ENCODE measurements at regions not wholly inside any gene's neighbourhood (a gene's known extent, or its start where the extent isn't known, plus 50 kb on each side); places are given as distances from the start of the nearest gene placed in this dataset.
A peak's percentile ranks its signal among the peaks of the same experiment; 100 is the strongest.

DNA sequence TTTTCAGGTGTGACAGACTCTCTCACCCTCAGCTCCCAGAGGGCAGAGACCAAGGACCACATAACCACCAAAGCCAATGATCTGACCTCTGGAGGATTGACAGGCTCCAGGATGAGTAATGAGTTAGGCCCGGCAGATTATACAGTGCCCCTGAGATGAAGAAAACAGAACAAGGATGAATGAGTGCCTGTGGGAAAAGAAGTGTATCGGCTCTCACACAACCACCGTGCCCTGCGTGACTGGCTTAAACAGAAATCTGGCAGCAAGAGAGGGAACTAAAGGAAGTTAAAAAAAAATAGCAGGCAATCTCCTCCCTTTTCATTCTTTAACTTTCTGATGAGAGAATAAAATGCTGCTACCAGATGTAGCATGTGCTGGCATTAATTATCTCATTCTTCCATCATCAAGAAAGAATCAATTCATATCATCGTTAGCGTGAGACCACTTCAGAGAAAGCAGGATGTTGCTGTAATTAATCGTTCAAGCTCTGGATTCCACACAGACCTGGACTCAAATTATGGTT, 227.5 kb upstream of the COL8A1 start:
- Histone ChIP-seq H2AFZ (ENCODE audit: low read length, unreplicated experiment) (peak overlapping the region; percentile 81), H3K36me3 (ENCODE audit: insufficient read depth, low read length) (no peaks in the 10 kb centered on the region), H3K4me3 (ENCODE audit: low read depth, low read length) (peak overlapping the region; percentile 42; the same call in 1 of the 2 replicates), H3K27ac (ENCODE audit: low read depth, low read length) (peak overlapping the region; percentile 85), H3K27me3 (ENCODE audit: insufficient read depth, low read length) (no peaks in the 10 kb centered on the region), H3K4me1 (ENCODE audit: control insufficient read depth, insufficient read depth, low read length, unreplicated experiment) (peaks cover 36% of the 10 kb centered on the region), H3K79me2 (ENCODE audit: control insufficient read depth, insufficient read depth, low read length, unreplicated experiment) (no peaks in the 10 kb centered on the region)

- Histone ChIP-seq H3K27ac (ENCODE audit: low read depth, low read length) (peak overlapping the region; percentile 85), H3K4me1 (ENCODE audit: control insufficient read depth, insufficient read depth, low read length, unreplicated experiment) (peaks cover 36% of the 10 kb centered on the region), H3K27me3 (ENCODE audit: insufficient read depth, low read length) (no peaks in the 10 kb centered on the region), H3K79me2 (ENCODE audit: control insufficient read depth, insufficient read depth, low read length, unreplicated experiment) (no peaks in the 10 kb centered on the region), H3K4me3 (ENCODE audit: low read depth, low read length) (no peak overlapping the region), H2AFZ (ENCODE audit: low read length, unreplicated experiment) (no peak overlapping the region), H3K36me3 (ENCODE audit: insufficient read depth, low read length) (no peaks in the 10 kb centered on the region)
These were observed 228.4 kb upstream of the COL8A1 start for GRCh38 chr3:99409961-99410360.

GRCh38 chr3:99407257-99407656, 231.1 kb upstream of the COL8A1 start:
- Histone ChIP-seq H3K27me3 (ENCODE audit: insufficient read depth, low read length) (no peaks in the 10 kb centered on the region), H3K4me3 (ENCODE audit: low read depth, low read length) (no peak overlapping the region), H3K27ac (ENCODE audit: low read depth, low read length) (no peak overlapping the region), H3K79me2 (ENCODE audit: control insufficient read depth, insufficient read depth, low read length, unreplicated experiment) (no peaks in the 10 kb centered on the region), H3K4me1 (ENCODE audit: control insufficient read depth, insufficient read depth, low read length, unreplicated experiment) (peaks cover 17% of the 10 kb centered on the region), H3K36me3 (ENCODE audit: insufficient read depth, low read length) (no peaks in the 10 kb centered on the region), H2AFZ (ENCODE audit: low read length, unreplicated experiment) (no peak overlapping the region)

- Histone ChIP-seq H2AFZ (ENCODE audit: low read length, unreplicated experiment) (peak overlapping the region; percentile 59), H3K4me1 (ENCODE audit: control insufficient read depth, insufficient read depth, low read length, unreplicated experiment) (no peaks in the 10 kb centered on the region), H3K4me3 (ENCODE audit: low read depth, low read length) (no peak overlapping the region), H3K27ac (ENCODE audit: low read depth, low read length) (no peak overlapping the region), H3K79me2 (ENCODE audit: control insufficient read depth, insufficient read depth, low read length, unreplicated experiment) (no peaks in the 10 kb centered on the region), H3K27me3 (ENCODE audit: insufficient read depth, low read length) (no peaks in the 10 kb centered on the region), H3K36me3 (ENCODE audit: insufficient read depth, low read length) (0 out of 2 replicates have a peak, but pooled peaks cover 4% of the 10 kb centered on the region)
These were observed 235.6 kb upstream of the COL8A1 start for GRCh38 chr3:99402755-99403154.

DNA sequence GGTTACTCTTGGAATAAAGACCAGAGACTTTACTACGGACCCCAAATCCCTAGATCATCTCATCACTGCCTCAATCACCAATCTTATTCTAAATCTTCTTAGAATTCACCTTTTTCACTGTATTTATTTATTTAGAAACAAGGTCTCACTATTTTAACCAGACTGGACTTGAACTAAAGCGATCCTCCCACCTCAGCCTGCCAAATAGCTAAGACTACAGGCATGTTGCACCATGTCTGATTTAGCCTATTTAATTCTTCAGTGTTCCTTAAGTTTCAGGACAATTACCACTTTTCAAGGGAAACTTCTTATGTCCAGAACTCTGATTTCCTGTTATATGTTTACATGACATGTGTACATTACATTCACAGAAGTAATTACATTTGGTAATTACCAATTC, 238.0 kb upstream of the COL8A1 start:
- Histone ChIP-seq H2AFZ (ENCODE audit: low read length, unreplicated experiment) (no peak overlapping the region), H3K27me3 (ENCODE audit: insufficient read depth, low read length) (no peaks in the 10 kb centered on the region), H3K36me3 (ENCODE audit: insufficient read depth, low read length) (0 out of 2 replicates have a peak, but pooled peaks cover 4% of the 10 kb centered on the region), H3K4me3 (ENCODE audit: low read depth, low read length) (no peak overlapping the region), H3K4me1 (ENCODE audit: control insufficient read depth, insufficient read depth, low read length, unreplicated experiment) (peaks cover 16% of the 10 kb centered on the region), H3K27ac (ENCODE audit: low read depth, low read length) (no peak overlapping the region), H3K79me2 (ENCODE audit: control insufficient read depth, insufficient read depth, low read length, unreplicated experiment) (no peaks in the 10 kb centered on the region)

GRCh38 chr3:99396651-99397275, 241.6 kb upstream of the COL8A1 start:
- Histone ChIP-seq H3K27me3 (ENCODE audit: insufficient read depth, low read length) (no peaks in the 10 kb centered on the region), H3K36me3 (ENCODE audit: insufficient read depth, low read length) (0 out of 2 replicates have a peak, but pooled peaks cover 4% of the 10 kb centered on the region), H2AFZ (ENCODE audit: low read length, unreplicated experiment) (no peak overlapping the region), H3K4me1 (ENCODE audit: control insufficient read depth, insufficient read depth, low read length, unreplicated experiment) (peaks cover 28% of the 10 kb centered on the region), H3K4me3 (ENCODE audit: low read depth, low read length) (no peak overlapping the region), H3K79me2 (ENCODE audit: control insufficient read depth, insufficient read depth, low read length, unreplicated experiment) (no peaks in the 10 kb centered on the region), H3K27ac (ENCODE audit: low read depth, low read length) (peak overlapping the region; percentile 79; the same call in 1 of the 2 replicates)

DNA sequence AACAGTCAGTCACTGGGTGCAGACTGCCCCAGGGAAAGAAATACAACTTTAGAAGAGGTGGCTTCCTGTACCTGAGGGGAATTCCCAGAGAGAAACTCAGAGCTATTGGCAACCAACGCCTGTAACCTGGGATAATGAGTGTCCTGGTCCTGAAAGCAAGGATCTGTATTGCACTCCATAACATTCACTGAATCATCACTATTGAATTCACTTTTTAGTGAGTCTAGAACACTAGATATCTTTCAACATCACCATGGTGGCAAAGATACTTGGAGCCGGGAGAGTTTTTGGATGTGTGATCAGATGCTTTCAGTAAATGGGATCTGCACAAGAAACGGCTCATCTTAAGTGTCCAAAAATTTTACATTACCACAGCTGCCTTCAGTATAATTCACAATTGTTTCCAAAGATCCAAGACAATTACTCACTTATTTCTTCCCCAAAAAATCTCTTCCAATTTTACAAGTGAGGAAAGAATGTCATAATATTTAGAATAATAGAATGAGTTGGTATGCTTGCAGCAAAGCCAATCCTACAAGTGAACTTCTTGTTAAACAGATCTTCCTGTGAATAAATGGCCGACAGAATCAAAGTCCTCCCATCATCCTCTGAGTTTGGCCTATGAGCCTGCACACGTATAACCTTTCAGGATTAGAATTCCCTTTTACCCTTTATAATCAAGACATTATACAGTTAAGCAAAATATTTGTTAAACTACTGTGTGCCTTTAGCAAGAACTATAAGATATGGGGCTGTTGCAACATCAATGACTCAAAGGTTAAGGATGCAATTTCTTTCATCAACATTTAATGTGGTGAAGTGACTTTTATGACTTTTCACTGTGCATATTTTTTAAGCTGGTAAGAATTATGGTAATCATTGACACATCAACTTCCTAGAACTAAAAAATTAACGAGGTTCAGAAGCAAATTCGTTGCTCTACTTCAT, 243.3 kb upstream of the COL8A1 start:
- no peaks in the 10 kb centered on the region for H3K79me2 ChIP-seq (ENCODE audit: control insufficient read depth, insufficient read depth, low read length, unreplicated experiment)
- peak overlapping the region; percentile 89 for H2AFZ ChIP-seq (ENCODE audit: low read length, unreplicated experiment)
- peaks cover 28% of the 10 kb centered on the region for H3K4me1 ChIP-seq (ENCODE audit: control insufficient read depth, insufficient read depth, low read length, unreplicated experiment)
- peak overlapping the region; percentile 79 for H3K27ac ChIP-seq (ENCODE audit: low read depth, low read length)
- H3K27me3 ChIP-seq (ENCODE audit: insufficient read depth, low read length): no peaks in the 10 kb centered on the region
- peak overlapping the region; percentile 11; the same call in 1 of the 2 replicates for H3K4me3 ChIP-seq (ENCODE audit: low read depth, low read length)
- 0 out of 2 replicates have a peak, but pooled peaks cover 4% of the 10 kb centered on the region for H3K36me3 ChIP-seq (ENCODE audit: insufficient read depth, low read length)

- Histone ChIP-seq H3K27me3 (ENCODE audit: insufficient read depth, low read length) (no peaks in the 10 kb centered on the region), H3K4me3 (ENCODE audit: low read depth, low read length) (no peak overlapping the region), H3K4me1 (ENCODE audit: control insufficient read depth, insufficient read depth, low read length, unreplicated experiment) (peaks cover 30% of the 10 kb centered on the region), H3K36me3 (ENCODE audit: insufficient read depth, low read length) (no peaks in the 10 kb centered on the region), H3K79me2 (ENCODE audit: control insufficient read depth, insufficient read depth, low read length, unreplicated experiment) (no peaks in the 10 kb centered on the region), H3K27ac (ENCODE audit: low read depth, low read length) (peak overlapping the region; percentile 79), H2AFZ (ENCODE audit: low read length, unreplicated experiment) (no peak overlapping the region)
These were observed 244.4 kb upstream of the COL8A1 start for GRCh38 chr3:99393961-99394360.

- H3K36me3 ChIP-seq (ENCODE audit: insufficient read depth, low read length): no peaks in the 10 kb centered on the region
- H2AFZ ChIP-seq (ENCODE audit: low read length, unreplicated experiment): peak overlapping the region; percentile 55
- H3K79me2 ChIP-seq (ENCODE audit: control insufficient read depth, insufficient read depth, low read length, unreplicated experiment): no peaks in the 10 kb centered on the region
- peaks cover 33% of the 10 kb centered on the region for H3K4me1 ChIP-seq (ENCODE audit: control insufficient read depth, insufficient read depth, low read length, unreplicated experiment)
- no peaks in the 10 kb centered on the region for H3K27me3 ChIP-seq (ENCODE audit: insufficient read depth, low read length)
- no peak overlapping the region for H3K4me3 ChIP-seq (ENCODE audit: low read depth, low read length)
- H3K27ac ChIP-seq (ENCODE audit: low read depth, low read length): 0 out of 2 replicates have a peak overlapping the region, but pooled peaks have one; percentile 11
These were observed 249.6 kb upstream of the COL8A1 start for GRCh38 chr3:99388780-99389179.

DNA sequence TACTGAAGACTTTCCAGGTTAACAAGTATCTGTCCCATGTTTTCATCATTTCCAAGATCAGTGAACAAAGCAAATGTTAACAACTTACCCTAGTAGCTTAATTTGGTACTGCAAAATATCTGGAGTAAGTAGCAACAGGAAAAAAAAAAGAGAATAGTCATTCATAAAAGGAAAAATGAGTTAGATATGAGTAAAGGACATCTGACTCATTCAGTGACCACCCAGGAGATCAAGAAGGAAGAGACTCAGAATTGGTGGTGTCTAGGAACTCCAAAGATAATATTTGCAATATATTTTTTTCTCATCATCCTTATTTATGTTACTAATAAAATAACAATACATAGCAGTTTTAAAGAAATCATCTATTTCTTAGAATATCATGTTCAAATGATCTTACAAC, 253.8 kb upstream of the COL8A1 start:
- Histone ChIP-seq H3K36me3 (ENCODE audit: insufficient read depth, low read length) (peaks cover 5% of the 10 kb centered on the region; the same call in 1 of the 2 replicates), H3K79me2 (ENCODE audit: control insufficient read depth, insufficient read depth, low read length, unreplicated experiment) (no peaks in the 10 kb centered on the region), H3K27ac (ENCODE audit: low read depth, low read length) (peak overlapping the region; percentile 46; the same call in 1 of the 2 replicates), H2AFZ (ENCODE audit: low read length, unreplicated experiment) (peak overlapping the region; percentile 81), H3K4me3 (ENCODE audit: low read depth, low read length) (peak overlapping the region; percentile 28; the same call in 1 of the 2 replicates), H3K4me1 (ENCODE audit: control insufficient read depth, insufficient read depth, low read length, unreplicated experiment) (peaks cover 37% of the 10 kb centered on the region), H3K27me3 (ENCODE audit: insufficient read depth, low read length) (no peaks in the 10 kb centered on the region)
